ENCODE measurements at regions not wholly inside any gene's neighbourhood (a gene's known extent, or its start where the extent isn't known, plus 50 kb on each side); places are given as distances from the start of the nearest gene placed in this dataset.
"Not testable (repeated sequence)": the region's sequence is repeated elsewhere in the genome, so short reads cannot be mapped to it uniquely, and the experiment has no call there.

DNA sequence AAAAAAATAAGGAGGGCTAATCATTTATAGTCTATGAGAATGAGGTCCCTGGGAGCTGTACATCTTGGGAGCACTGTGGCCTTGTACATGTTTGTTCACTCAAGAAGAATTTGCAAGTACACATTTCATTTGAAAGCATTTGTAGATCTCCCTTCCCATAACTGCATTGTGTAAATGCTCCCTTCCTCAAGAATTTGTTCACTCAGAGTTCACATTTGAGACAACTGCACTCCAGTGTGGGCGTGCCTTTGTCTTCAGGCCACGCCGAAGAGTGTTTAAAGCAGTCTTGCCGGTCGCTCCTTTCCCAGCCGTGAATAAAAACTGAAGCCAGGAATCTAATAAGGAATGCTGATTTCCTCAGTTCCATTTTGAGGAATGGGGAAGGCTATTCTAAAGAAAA, 291.1 kb upstream of the LYZL1 start:
- no peaks in the 10 kb centered on the region for H4K20me1 ChIP-seq (ENCODE audit: insufficient read depth, low read depth, low read length)
- no peaks in the 10 kb centered on the region for H3K36me3 ChIP-seq (ENCODE audit: insufficient read depth, low read length)
- no peak overlapping the region for H3K27ac ChIP-seq (ENCODE audit: low read length)
- no peak overlapping the region for H3K9ac ChIP-seq (ENCODE audit: low read length)
- no peaks in the 10 kb centered on the region for H3K27me3 ChIP-seq (ENCODE audit: low read length)
- H3K9me3 ChIP-seq (ENCODE audit: low read length) = no peaks in the 10 kb centered on the region
- no peaks in the 10 kb centered on the region for H3K9me2 ChIP-seq (replicated peaks; ENCODE audit: insufficient read depth, low read length)
- no peak overlapping the region for H2AFZ ChIP-seq (ENCODE audit: low read length)
- no peak overlapping the region for H3K4me2 ChIP-seq (ENCODE audit: low read depth, low read length, poor library complexity, severe bottlenecking)
- H3K4me3 ChIP-seq (ENCODE audit: low read length) = no peak overlapping the region
- no peak for DNase-seq
- H3K4me1 ChIP-seq (ENCODE audit: low read length) = no peaks in the 10 kb centered on the region
- H3K79me2 ChIP-seq (ENCODE audit: low read length) = no peaks in the 10 kb centered on the region

DNA sequence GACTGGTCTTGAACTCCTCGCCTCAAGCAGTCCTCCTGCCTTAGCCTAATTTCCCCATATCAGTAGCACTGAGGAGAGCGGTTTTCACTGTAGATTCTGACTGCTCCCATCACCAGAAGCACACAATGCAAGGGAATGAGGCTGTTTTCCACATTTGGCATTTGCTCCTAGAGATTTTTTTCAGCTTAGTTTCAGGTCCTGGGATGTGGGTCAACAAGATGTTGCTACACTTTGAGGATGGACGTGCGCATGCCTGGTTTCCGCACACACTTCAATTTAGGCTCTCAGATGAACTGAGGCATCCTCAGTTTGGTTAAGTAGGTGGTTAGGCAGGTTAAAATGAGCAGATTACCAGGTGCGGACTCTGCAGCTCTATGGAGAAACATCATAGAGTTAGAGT, 287.1 kb upstream of the LYZL1 start:
- H3K9me2 ChIP-seq (replicated peaks; ENCODE audit: insufficient read depth, low read length) = no peaks in the 10 kb centered on the region
- H3K4me2 ChIP-seq (ENCODE audit: low read depth, low read length, poor library complexity, severe bottlenecking) = no peak overlapping the region
- no peaks in the 10 kb centered on the region for H3K4me1 ChIP-seq (ENCODE audit: low read length)
- DNase-seq = no peak
- H2AFZ ChIP-seq (ENCODE audit: low read length) = no peak overlapping the region
- H3K9me3 ChIP-seq (ENCODE audit: low read length) = no peaks in the 10 kb centered on the region
- H3K27me3 ChIP-seq (ENCODE audit: low read length) = no peaks in the 10 kb centered on the region
- no peak overlapping the region for H3K27ac ChIP-seq (ENCODE audit: low read length)
- no peaks in the 10 kb centered on the region for H3K79me2 ChIP-seq (ENCODE audit: low read length)
- H3K9ac ChIP-seq (ENCODE audit: low read length) = no peak overlapping the region
- H4K20me1 ChIP-seq (ENCODE audit: insufficient read depth, low read depth, low read length) = no peaks in the 10 kb centered on the region
- H3K36me3 ChIP-seq (ENCODE audit: insufficient read depth, low read length) = no peaks in the 10 kb centered on the region
- H3K4me3 ChIP-seq (ENCODE audit: low read length) = no peak overlapping the region

DNA sequence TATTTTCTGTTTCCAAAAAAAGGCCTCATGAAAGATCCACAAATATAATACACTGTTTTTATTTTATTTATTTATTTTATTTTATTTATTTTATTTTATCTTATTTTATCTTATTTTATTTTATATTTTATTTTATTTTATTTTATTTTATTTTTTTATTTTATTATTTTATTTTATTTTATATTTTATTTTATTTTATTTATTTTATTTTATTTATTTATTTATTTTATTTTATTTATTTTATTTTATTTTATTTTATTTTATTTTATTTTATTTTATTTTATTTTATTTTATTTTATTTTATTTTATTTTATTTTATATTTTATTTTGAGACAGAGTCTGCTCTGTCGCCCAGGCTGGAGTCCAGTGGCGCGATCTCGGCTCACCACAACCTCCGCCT, 285.9 kb upstream of the LYZL1 start:
- H3K27ac ChIP-seq (ENCODE audit: low read length); H3K79me2 ChIP-seq (ENCODE audit: low read length); H4K20me1 ChIP-seq (ENCODE audit: insufficient read depth, low read depth, low read length); H3K36me3 ChIP-seq (ENCODE audit: insufficient read depth, low read length); H3K9me2 ChIP-seq (replicated peaks; ENCODE audit: insufficient read depth, low read length); H3K4me3 ChIP-seq (ENCODE audit: low read length); H3K9me3 ChIP-seq (ENCODE audit: low read length); H3K27me3 ChIP-seq (ENCODE audit: low read length); DNase-seq; H2AFZ ChIP-seq (ENCODE audit: low read length); H3K4me2 ChIP-seq (ENCODE audit: low read depth, low read length, poor library complexity, severe bottlenecking); H3K9ac ChIP-seq (ENCODE audit: low read length); H3K4me1 ChIP-seq (ENCODE audit: low read length): not testable (repeated sequence)

DNA sequence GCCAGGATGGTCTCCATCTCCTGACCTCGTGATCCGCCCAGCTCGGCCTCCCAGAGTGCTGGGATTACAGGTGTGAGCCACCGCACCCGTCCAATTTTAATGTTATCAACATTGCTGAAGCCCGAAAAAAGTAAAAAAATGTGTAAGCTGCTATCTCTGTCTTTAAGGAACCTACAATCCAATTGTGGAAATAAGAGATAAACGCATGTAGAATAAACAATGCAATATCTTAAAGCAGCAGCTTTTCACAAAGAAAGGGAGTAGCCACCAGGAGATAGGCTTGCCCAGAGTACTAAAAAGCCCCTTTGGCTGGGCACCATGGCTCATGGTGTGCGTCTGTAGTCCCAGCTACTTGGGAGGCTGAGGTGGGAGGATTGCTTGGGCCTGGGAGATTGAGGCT, 282.9 kb upstream of the LYZL1 start:
- DNase-seq = no peak
- Histone ChIP-seq H3K4me1 (ENCODE audit: low read length) (no peaks in the 10 kb centered on the region), H3K79me2 (ENCODE audit: low read length) (no peaks in the 10 kb centered on the region), H3K9me3 (ENCODE audit: low read length) (no peaks in the 10 kb centered on the region), H3K4me3 (ENCODE audit: low read length) (no peak overlapping the region), H3K4me2 (ENCODE audit: low read depth, low read length, poor library complexity, severe bottlenecking) (no peak overlapping the region), H3K27ac (ENCODE audit: low read length) (no peak overlapping the region), H3K36me3 (ENCODE audit: insufficient read depth, low read length) (no peaks in the 10 kb centered on the region), H4K20me1 (ENCODE audit: insufficient read depth, low read depth, low read length) (no peaks in the 10 kb centered on the region), H3K27me3 (ENCODE audit: low read length) (no peaks in the 10 kb centered on the region), H2AFZ (ENCODE audit: low read length) (no peak overlapping the region), H3K9me2 (replicated peaks; ENCODE audit: insufficient read depth, low read length) (no peaks in the 10 kb centered on the region), H3K9ac (ENCODE audit: low read length) (no peak overlapping the region)

DNA sequence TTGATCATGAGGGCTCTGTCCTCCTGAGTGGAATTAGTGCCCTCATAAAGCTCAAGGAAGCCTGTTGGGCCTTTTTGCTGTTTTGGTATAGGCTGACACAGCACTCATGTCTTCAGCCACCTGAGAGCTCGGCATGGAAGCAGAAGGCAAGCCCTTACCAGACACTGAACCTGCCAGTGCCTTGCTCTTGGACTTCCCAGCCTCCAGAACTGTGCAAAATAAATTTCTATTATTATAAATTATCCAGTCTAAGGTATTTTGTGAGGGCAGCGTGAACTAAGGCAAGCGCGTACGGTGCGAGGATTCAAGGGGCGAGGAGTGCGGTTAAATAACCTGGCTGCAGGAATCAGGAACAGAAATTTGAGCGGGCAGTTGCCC, 281.5 kb upstream of the LYZL1 start:
- Histone ChIP-seq H3K9me3 (ENCODE audit: low read length) (no peaks in the 10 kb centered on the region), H3K27ac (ENCODE audit: low read length) (no peak overlapping the region), H3K36me3 (ENCODE audit: insufficient read depth, low read length) (no peaks in the 10 kb centered on the region), H3K4me3 (ENCODE audit: low read length) (no peak overlapping the region), H3K9me2 (replicated peaks; ENCODE audit: insufficient read depth, low read length) (no peaks in the 10 kb centered on the region), H3K79me2 (ENCODE audit: low read length) (no peaks in the 10 kb centered on the region), H3K9ac (ENCODE audit: low read length) (no peak overlapping the region), H2AFZ (ENCODE audit: low read length) (no peak overlapping the region), H3K4me1 (ENCODE audit: low read length) (no peaks in the 10 kb centered on the region), H4K20me1 (ENCODE audit: insufficient read depth, low read depth, low read length) (no peaks in the 10 kb centered on the region), H3K4me2 (ENCODE audit: low read depth, low read length, poor library complexity, severe bottlenecking) (no peak overlapping the region), H3K27me3 (ENCODE audit: low read length) (no peaks in the 10 kb centered on the region)
- no peak for DNase-seq

DNA sequence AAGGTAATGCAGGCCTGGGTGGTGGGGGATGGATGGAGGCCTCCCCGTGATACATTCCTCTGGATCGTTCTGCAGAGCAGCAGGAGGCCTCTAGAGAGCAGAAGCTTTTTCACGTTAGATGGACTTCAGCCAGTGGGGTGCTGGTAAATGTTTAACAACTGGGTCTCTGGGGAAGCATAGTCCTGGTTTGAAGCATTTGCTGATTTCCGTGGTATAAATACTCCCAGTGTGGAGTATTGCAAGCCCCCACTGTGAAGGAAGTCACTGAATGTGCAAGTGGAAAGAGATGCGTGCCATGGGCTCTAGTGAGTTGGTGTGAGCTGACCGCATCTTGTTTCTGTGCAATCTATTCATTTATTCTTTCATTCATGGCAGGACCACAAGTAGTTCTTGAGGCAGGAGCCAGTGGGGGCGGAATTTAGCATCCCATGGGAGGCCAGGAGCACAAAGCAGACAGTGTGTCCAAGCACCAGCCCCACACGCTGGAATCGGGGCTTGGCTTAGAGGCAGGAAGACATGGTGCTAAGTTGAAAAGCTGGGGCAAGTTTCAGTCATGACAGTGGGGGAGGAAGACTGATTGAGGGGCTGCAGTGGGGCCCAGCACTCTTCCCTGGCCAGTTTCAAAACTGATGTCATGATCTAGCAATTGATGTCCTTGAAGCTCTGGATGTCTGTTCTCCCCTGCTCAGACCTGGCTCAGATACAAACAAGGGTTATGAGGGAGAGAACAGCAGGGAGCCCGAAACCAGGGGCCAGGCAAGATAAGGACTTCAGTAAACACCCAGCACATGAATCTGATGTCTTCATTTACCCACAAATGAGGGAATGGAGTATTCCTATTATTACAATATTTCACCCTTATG, 280.9 kb upstream of the LYZL1 start:
- H3K4me2 ChIP-seq (ENCODE audit: low read depth, low read length, poor library complexity, severe bottlenecking) = no peak overlapping the region
- no peak overlapping the region for H3K27ac ChIP-seq (ENCODE audit: low read length)
- H3K27me3 ChIP-seq (ENCODE audit: low read length) = no peaks in the 10 kb centered on the region
- no peaks in the 10 kb centered on the region for H3K79me2 ChIP-seq (ENCODE audit: low read length)
- DNase-seq = no peak
- H3K9ac ChIP-seq (ENCODE audit: low read length) = no peak overlapping the region
- no peaks in the 10 kb centered on the region for H3K4me1 ChIP-seq (ENCODE audit: low read length)
- no peaks in the 10 kb centered on the region for H3K9me2 ChIP-seq (replicated peaks; ENCODE audit: insufficient read depth, low read length)
- H2AFZ ChIP-seq (ENCODE audit: low read length) = no peak overlapping the region
- no peaks in the 10 kb centered on the region for H4K20me1 ChIP-seq (ENCODE audit: insufficient read depth, low read depth, low read length)
- no peaks in the 10 kb centered on the region for H3K9me3 ChIP-seq (ENCODE audit: low read length)
- H3K36me3 ChIP-seq (ENCODE audit: insufficient read depth, low read length) = no peaks in the 10 kb centered on the region
- H3K4me3 ChIP-seq (ENCODE audit: low read length) = no peak overlapping the region

DNA sequence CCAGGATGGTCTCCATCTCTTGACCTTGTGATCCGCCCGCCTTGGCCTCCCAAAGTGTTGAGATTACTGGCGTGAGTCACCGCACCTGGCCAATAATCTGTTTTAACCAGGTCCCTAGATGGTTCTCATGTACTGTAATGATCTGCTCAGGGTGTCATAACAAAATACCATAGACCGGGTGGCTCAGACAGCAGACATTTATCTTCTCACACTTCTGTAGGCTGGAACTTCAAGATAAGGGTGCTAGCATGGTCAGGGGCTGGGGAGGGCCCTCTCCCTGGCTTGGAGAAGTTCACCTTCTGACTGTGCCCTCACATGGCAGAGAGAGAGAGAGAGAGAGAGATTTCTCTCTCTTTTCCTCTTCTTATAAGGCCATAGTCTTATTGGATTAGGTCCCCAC, 279.4 kb upstream of the LYZL1 start:
- DNase-seq = no peak
- no peaks in the 10 kb centered on the region for H3K4me1 ChIP-seq (ENCODE audit: low read length)

DNA sequence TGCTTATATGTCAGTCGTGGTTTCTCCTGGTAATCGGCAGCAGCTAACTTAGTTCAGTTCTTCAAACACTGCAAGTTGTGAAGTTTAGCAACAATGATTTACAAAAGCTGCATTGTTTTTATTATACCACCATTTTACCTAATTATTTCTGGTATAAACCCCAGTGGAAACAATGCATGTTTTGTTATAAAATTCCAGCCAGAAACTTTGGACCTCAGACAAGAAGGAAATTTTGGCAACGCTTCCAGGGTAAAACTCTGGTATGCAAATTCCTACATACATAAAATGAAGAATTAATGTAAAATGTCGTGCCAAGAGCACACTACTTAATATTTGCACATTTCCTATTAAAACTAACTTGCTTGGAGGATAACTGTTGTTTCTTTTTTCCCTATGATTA, 277.4 kb upstream of the LYZL1 start:
- Histone ChIP-seq H3K27me3 (ENCODE audit: low read length) (no peaks in the 10 kb centered on the region), H3K79me2 (ENCODE audit: low read length) (no peaks in the 10 kb centered on the region), H3K36me3 (ENCODE audit: insufficient read depth, low read length) (no peaks in the 10 kb centered on the region), H3K4me3 (ENCODE audit: low read length) (no peak overlapping the region), H3K9me3 (ENCODE audit: low read length) (no peaks in the 10 kb centered on the region), H3K9me2 (replicated peaks; ENCODE audit: insufficient read depth, low read length) (no peaks in the 10 kb centered on the region), H3K4me1 (ENCODE audit: low read length) (no peaks in the 10 kb centered on the region), H3K4me2 (ENCODE audit: low read depth, low read length, poor library complexity, severe bottlenecking) (no peak overlapping the region), H2AFZ (ENCODE audit: low read length) (no peak overlapping the region), H3K27ac (ENCODE audit: low read length) (no peak overlapping the region), H4K20me1 (ENCODE audit: insufficient read depth, low read depth, low read length) (no peaks in the 10 kb centered on the region), H3K9ac (ENCODE audit: low read length) (no peak overlapping the region)
- DNase-seq = no peak

More for the DNA sequence above, 279.4 kb upstream of the LYZL1 start:
- no peak overlapping the region for H3K9ac ChIP-seq (ENCODE audit: low read length)
- no peak overlapping the region for H2AFZ ChIP-seq (ENCODE audit: low read length)
- no peak overlapping the region for H3K27ac ChIP-seq (ENCODE audit: low read length)
- no peaks in the 10 kb centered on the region for H3K9me3 ChIP-seq (ENCODE audit: low read length)
- H3K79me2 ChIP-seq (ENCODE audit: low read length) = no peaks in the 10 kb centered on the region
- no peaks in the 10 kb centered on the region for H3K9me2 ChIP-seq (replicated peaks; ENCODE audit: insufficient read depth, low read length)
- H3K27me3 ChIP-seq (ENCODE audit: low read length) = no peaks in the 10 kb centered on the region
- H4K20me1 ChIP-seq (ENCODE audit: insufficient read depth, low read depth, low read length) = no peaks in the 10 kb centered on the region
- H3K36me3 ChIP-seq (ENCODE audit: insufficient read depth, low read length) = no peaks in the 10 kb centered on the region
- H3K4me3 ChIP-seq (ENCODE audit: low read length) = no peak overlapping the region
- no peak overlapping the region for H3K4me2 ChIP-seq (ENCODE audit: low read depth, low read length, poor library complexity, severe bottlenecking)

Measured in Karpas-422 (cell line).